Nephron (organoid): ENCODE measurements at regions not wholly inside any gene's neighbourhood (a gene's known extent, or its start where the extent isn't known, plus 50 kb on each side); places are given as distances from the start of the nearest gene placed in this dataset.

Experiments used
- H3K27ac Mint-ChIP-seq, 3 experiments: 2 replicates each; pipeline ENCODE4 v1.8.0; 2020; ENCODE audit warnings: mixed read lengths in 3 of 3, mild to moderate bottlenecking in 2 of 3, moderate library complexity in 1 of 3
- H3K27me3 Mint-ChIP-seq: 2 replicates; pipeline ENCODE4 v1.8.0; 2021; ENCODE audit warnings: low read depth, mild to moderate bottlenecking, moderate library complexity, mixed read lengths
- H3K36me3 Mint-ChIP-seq: 2 replicates; pipeline ENCODE4 v1.8.0; 2020; ENCODE audit warnings: low read depth, mixed read lengths
- H3K4me1 Mint-ChIP-seq: 2 replicates; pipeline ENCODE4 v1.8.0; 2020; ENCODE audit warnings: mixed read lengths
- H3K4me3 Mint-ChIP-seq, 3 experiments: 2 replicates each; pipeline ENCODE4 v1.8.0; 2020; ENCODE audit warnings: mild to moderate bottlenecking in 3 of 3, mixed read lengths in 3 of 3, moderate library complexity in 2 of 3
- H3K9me3 Mint-ChIP-seq: 2 replicates; pipeline ENCODE4 v1.8.0; 2020; ENCODE audit warnings: mixed read lengths
- CTCF ChIP-seq, 3 experiments: fragments of 200-600 bp; sonication (generic); IDR thresholded peaks; one replicate each; pipeline ENCODE4 v1.5.0; 2021; ENCODE audit warnings: antibody characterized with exemption in 3 of 3; ENCODE audit not compliant: unreplicated experiment in 3 of 3

- no peak overlapping the region for H3K4me3 Mint-ChIP-seq
- H3K27me3 Mint-ChIP-seq: peaks cover 21% of the 10 kb centered on the region
- no peak for TF ChIP-seq CTCF (IDR thresholded peaks at IDR 0.05; ENCODE audit: unreplicated experiment in 3 of 3)
- H3K27ac Mint-ChIP-seq: peak overlapping the region; percentile 49 to 86 (median 80)
- peaks cover 51% of the 10 kb centered on the region for H3K4me1 Mint-ChIP-seq
- no peaks in the 10 kb centered on the region for H3K36me3 Mint-ChIP-seq
- no peaks in the 10 kb centered on the region for H3K9me3 Mint-ChIP-seq
These were observed 397.4 kb downstream of the SOX9 start for GRCh38 chr17:72518159-72518732.

- TF ChIP-seq CTCF (IDR thresholded peaks at IDR 0.05; ENCODE audit: unreplicated experiment in 3 of 3): no peak
- H3K27ac Mint-ChIP-seq: peak overlapping the region; percentile 49 to 86 (median 80)
- H3K36me3 Mint-ChIP-seq: no peaks in the 10 kb centered on the region
- H3K4me3 Mint-ChIP-seq: peak overlapping the region; percentile 7 to 59 (median 25)
- no peaks in the 10 kb centered on the region for H3K9me3 Mint-ChIP-seq
- peaks cover 51% of the 10 kb centered on the region for H3K4me1 Mint-ChIP-seq
- peaks cover 21% of the 10 kb centered on the region for H3K27me3 Mint-ChIP-seq
These were observed 398.2 kb downstream of the SOX9 start for GRCh38 chr17:72518753-72519597.

- peak overlapping the region in 1 of 3 experiments; percentile 25 for H3K4me3 Mint-ChIP-seq
- peaks cover 17% of the 10 kb centered on the region for H3K27me3 Mint-ChIP-seq
- peaks cover 50% of the 10 kb centered on the region for H3K4me1 Mint-ChIP-seq
- no peaks in the 10 kb centered on the region for H3K36me3 Mint-ChIP-seq
- TF ChIP-seq CTCF (IDR thresholded peaks at IDR 0.05; ENCODE audit: unreplicated experiment in 3 of 3): no peak
- H3K27ac Mint-ChIP-seq: peak overlapping the region; percentile 49 to 86 (median 80)
- H3K9me3 Mint-ChIP-seq: no peaks in the 10 kb centered on the region
These were observed 398.7 kb downstream of the SOX9 start for GRCh38 chr17:72519598-72519936.

- H3K36me3 Mint-ChIP-seq: no peaks in the 10 kb centered on the region
- no peak overlapping the region for H3K4me3 Mint-ChIP-seq
- no peak for TF ChIP-seq CTCF (IDR thresholded peaks at IDR 0.05; ENCODE audit: unreplicated experiment in 3 of 3)
- peaks cover 12% of the 10 kb centered on the region for H3K27me3 Mint-ChIP-seq
- H3K27ac Mint-ChIP-seq: peak overlapping the region in 1 of 3 experiments; percentile 56
- no peaks in the 10 kb centered on the region for H3K9me3 Mint-ChIP-seq
- H3K4me1 Mint-ChIP-seq: peaks cover 45% of the 10 kb centered on the region
These were observed 400.0 kb downstream of the SOX9 start for GRCh38 chr17:72520665-72521303.

- Mint-ChIP-seq H3K36me3 (no peaks in the 10 kb centered on the region), H3K9me3 (no peaks in the 10 kb centered on the region), H3K27ac (peak overlapping the region in 1 of 3 experiments; percentile 15), H3K4me3 (no peak overlapping the region), H3K27me3 (peaks cover 7% of the 10 kb centered on the region), H3K4me1 (peaks cover 25% of the 10 kb centered on the region)
- no peak for TF ChIP-seq CTCF (IDR thresholded peaks at IDR 0.05; ENCODE audit: unreplicated experiment in 3 of 3)
These were observed 402.7 kb downstream of the SOX9 start for GRCh38 chr17:72523491-72523890.
